Stimulated activated CD4-positive, alpha-beta T cell treated with anti-CD3 and anti-CD28 coated beads, Interleukin-15, amount 100 ng/mL, for 1 hour (primary cell): ENCODE measurements at regions not wholly inside any gene's neighbourhood (a gene's known extent, or its start where the extent isn't known, plus 50 kb on each side); places are given as distances from the start of the nearest gene placed in this dataset.

Source experiments
- DNase-seq, 2 donors: peaks; one replicate each; pipeline ENCODE4 v3.0.0-alpha.2; 2020; ENCODE audit warnings: low read depth in 1 of 2, low spot score in 1 of 2

GRCh38 chr5:68352166-68352565 lies 136.6 kb downstream of the PIK3R1 start:
- no peak for DNase-seq

GRCh38 chr5:68353605-68354004 lies 138.0 kb downstream of the PIK3R1 start:
- DNase-seq, result no peak

GRCh38 chr5:68354315-68354714 lies 138.8 kb downstream of the PIK3R1 start:
- no peak for DNase-seq

- DNase-seq, result no peak
Measured at GRCh38 chr5:68356216-68356615, 140.7 kb downstream of the PIK3R1 start.

- DNase-seq, result no peak
Measured at GRCh38 chr5:68356623-68357022, 141.1 kb downstream of the PIK3R1 start.

- DNase-seq, result no peak
Measured at GRCh38 chr5:68359699-68360098, 144.1 kb downstream of the PIK3R1 start.

- no peak for DNase-seq
Measured at GRCh38 chr5:68362331-68362730, 146.8 kb downstream of the PIK3R1 start.

GRCh38 chr5:68365889-68366288 lies 150.3 kb downstream of the PIK3R1 start:
- no peak for DNase-seq

- DNase-seq, result no peak
Measured at GRCh38 chr5:68367287-68367686, 151.7 kb downstream of the PIK3R1 start.

GRCh38 chr5:68367717-68368116 lies 152.2 kb downstream of the PIK3R1 start:
- no peak for DNase-seq

GRCh38 chr5:68368311-68369022 lies 152.9 kb downstream of the PIK3R1 start:
- no peak for DNase-seq

GRCh38 chr5:68369023-68369359 lies 153.4 kb downstream of the PIK3R1 start:
- no peak for DNase-seq

- no peak for DNase-seq
Measured at GRCh38 chr5:68369457-68370125, 154.0 kb downstream of the PIK3R1 start.

- no peak for DNase-seq
Measured at GRCh38 chr5:68370196-68370595, 154.6 kb downstream of the PIK3R1 start.

GRCh38 chr5:68371607-68372006 lies 156.1 kb downstream of the PIK3R1 start:
- no peak for DNase-seq

- no peak for DNase-seq
Measured at GRCh38 chr5:68372161-68372560, 156.6 kb downstream of the PIK3R1 start.

- no peak for DNase-seq
Measured at GRCh38 chr5:68373050-68373449, 157.5 kb downstream of the PIK3R1 start.

GRCh38 chr5:68374796-68375518 lies 159.4 kb downstream of the PIK3R1 start:
- DNase-seq, result no peak

- DNase-seq, result no peak
Measured at GRCh38 chr5:68375540-68375939, 160.0 kb downstream of the PIK3R1 start.

- no peak for DNase-seq
Measured at GRCh38 chr5:68376935-68377334, 161.4 kb downstream of the PIK3R1 start.

- no peak for DNase-seq
Measured at GRCh38 chr5:68377733-68378132, 162.2 kb downstream of the PIK3R1 start.

- no peak for DNase-seq
Measured at GRCh38 chr5:68378204-68378820, 162.8 kb downstream of the PIK3R1 start.
